SK-N-SH treated with all-trans-retinoic acid at 6 μM for 48 hours (cell line): ENCODE measurements at regions not wholly inside any gene's neighbourhood (a gene's known extent, or its start where the extent isn't known, plus 50 kb on each side); places are given as distances from the start of the nearest gene placed in this dataset.

Source experiments
- ATAC-seq: fragments of 200-7000 bp; cut with Tn5 transposase; 3 replicates; pipeline ENCODE4 v1.9.1; 2020; ENCODE audit warnings: mild to moderate bottlenecking, moderate library complexity
- ARNTL ChIP-seq: fragments of 450-650 bp; formaldehyde crosslinking; IDR thresholded peaks from 2 replicates; pipeline ENCODE4 v1.5.0; 2020; ENCODE audit warnings: low read depth, mild to moderate bottlenecking, moderate library complexity, borderline replicate concordance
- BACH2 ChIP-seq: fragments of 250-450 bp; sonication (Bioruptor Pico); IDR thresholded peaks from 2 replicates; pipeline ENCODE4 v1.9.0; 2021; ENCODE audit warnings: mild to moderate bottlenecking, borderline replicate concordance
- CREB5 ChIP-seq: fragments of 250-450 bp; sonication (Bioruptor Pico); IDR thresholded peaks from 2 replicates; pipeline ENCODE4 v1.5.1; 2020; ENCODE audit warnings: low read depth, mild to moderate bottlenecking, moderate library complexity
- CSDC2 ChIP-seq: fragments of 250-450 bp; sonication (Bioruptor Pico); IDR thresholded peaks from 2 replicates; pipeline ENCODE4 v1.5.0; 2020; ENCODE audit warnings: mild to moderate bottlenecking, moderate library complexity
- CSRNP3 ChIP-seq: fragments of 250-450 bp; sonication (Bioruptor Pico); IDR thresholded peaks from 2 replicates; pipeline ENCODE4 v1.5.1; 2021; ENCODE audit warnings: mild to moderate bottlenecking, moderate library complexity
- ESRRG ChIP-seq: fragments of 250-450 bp; sonication (Bioruptor Pico); IDR thresholded peaks from 2 replicates; pipeline ENCODE4 v1.6.1; 2021; ENCODE audit warnings: mild to moderate bottlenecking
- GLIS3 ChIP-seq: fragments of 250-450 bp; sonication (Bioruptor Pico); IDR thresholded peaks from 2 replicates; pipeline ENCODE4 v1.5.0; 2020; ENCODE audit warnings: mild to moderate bottlenecking, moderate library complexity
- ISL1 ChIP-seq: fragments of 250-450 bp; sonication (Bioruptor Pico); IDR thresholded peaks from 2 replicates; pipeline ENCODE4 v2.1.2; 2022; ENCODE audit warnings: mild to moderate bottlenecking, moderate library complexity
- OSR1 ChIP-seq: fragments of 250-450 bp; sonication (Bioruptor Pico); IDR thresholded peaks from 2 replicates; pipeline ENCODE4 v1.8.0; 2022; ENCODE audit warnings: moderate library complexity, mild to moderate bottlenecking, inconsistent platforms
- PATZ1 ChIP-seq: fragments of 250-450 bp; sonication (Bioruptor Pico); IDR thresholded peaks from 2 replicates; pipeline ENCODE4 v1.8.0; 2020; ENCODE audit warnings: mild to moderate bottlenecking, moderate library complexity, borderline replicate concordance
- POU6F1 ChIP-seq: fragments of 250-450 bp; sonication (Bioruptor Pico); IDR thresholded peaks from 2 replicates; pipeline ENCODE4 v1.8.0; 2021; ENCODE audit warnings: low read depth, mild to moderate bottlenecking, moderate library complexity, borderline replicate concordance
- PPARA ChIP-seq: fragments of 250-450 bp; sonication (Bioruptor Pico); IDR thresholded peaks from 2 replicates; pipeline ENCODE4 v1.5.0; 2020; ENCODE audit warnings: mild to moderate bottlenecking, borderline replicate concordance
- RARB ChIP-seq: fragments of 250-450 bp; sonication (Bioruptor Pico); IDR thresholded peaks from 2 replicates; pipeline ENCODE4 v1.8.0; 2021; ENCODE audit warnings: mild to moderate bottlenecking, moderate library complexity
- SNAI2 ChIP-seq: fragments of 250-450 bp; sonication (Bioruptor Pico); IDR thresholded peaks from 2 replicates; pipeline ENCODE4 v1.5.0; 2020; ENCODE audit warnings: mild to moderate bottlenecking, moderate library complexity
- TCF4 ChIP-seq: fragments of 250-450 bp; sonication (Bioruptor Pico); IDR thresholded peaks from 2 replicates; pipeline ENCODE4 v1.8.0; 2021; ENCODE audit warnings: mild to moderate bottlenecking, moderate library complexity, borderline replicate concordance
- TOX ChIP-seq: fragments of 250-450 bp; sonication (Bioruptor Pico); IDR thresholded peaks from 2 replicates; pipeline ENCODE4 v1.8.0; 2021; ENCODE audit warnings: mild to moderate bottlenecking, moderate library complexity, borderline replicate concordance
- TSHZ2 ChIP-seq: fragments of 250-450 bp; sonication (Bioruptor Pico); IDR thresholded peaks from 2 replicates; pipeline ENCODE4 v1.5.0; 2020; ENCODE audit warnings: mild to moderate bottlenecking, moderate library complexity
- ZC3H10 ChIP-seq: fragments of 250-450 bp; sonication (Bioruptor Pico); IDR thresholded peaks from 2 replicates; pipeline ENCODE4 v1.5.1; 2021; ENCODE audit warnings: mild to moderate bottlenecking, moderate library complexity
- ZFP30 ChIP-seq: fragments of 450-650 bp; formaldehyde crosslinking; IDR thresholded peaks from 2 replicates; pipeline ENCODE4 v1.5.0; 2022; ENCODE audit warnings: mild to moderate bottlenecking, moderate library complexity
- ZNF565 ChIP-seq: fragments of 450-650 bp; formaldehyde crosslinking; conservative IDR thresholded peaks from 2 replicates; pipeline ENCODE4 v1.5.0; 2020; ENCODE audit warnings: low read depth, mild to moderate bottlenecking, moderate library complexity
- ZNF70 ChIP-seq: fragments of 450-650 bp; formaldehyde crosslinking; IDR thresholded peaks from 2 replicates; pipeline ENCODE4 v1.5.0; 2020; ENCODE audit warnings: mild to moderate bottlenecking, moderate library complexity
- ZNF8 ChIP-seq: fragments of 450-650 bp; formaldehyde crosslinking; IDR thresholded peaks from 2 replicates; pipeline ENCODE4 v1.5.0; 2020; ENCODE audit warnings: mild to moderate bottlenecking, moderate library complexity

GRCh38 chr2:138084206-138084605 lies 119.9 kb downstream of the HNMT start:
- ATAC-seq: no peak
- TF ChIP-seq OSR1 (CRISPR knock-in tag) (no peak), CSDC2 (CRISPR knock-in tag) (no peak), RARB (CRISPR knock-in tag) (no peak), TSHZ2 (CRISPR knock-in tag) (no peak), ZNF8 (CRISPR knock-in tag) (no peak), ZC3H10 (no peak), POU6F1 (CRISPR knock-in tag) (no peak), CREB5 (CRISPR knock-in tag) (no peak), ISL1 (CRISPR knock-in tag) (no peak), ESRRG (CRISPR knock-in tag) (no peak), ARNTL (CRISPR knock-in tag) (no peak), ZNF565 (no peak)

- TF ChIP-seq TOX (CRISPR knock-in tag) (peak; percentile 51; the same call in 1 of the 2 replicates), ISL1 (CRISPR knock-in tag) (peak; percentile 61; the same call in 1 of the 2 replicates), PATZ1 (peak; percentile 49; the same call in 1 of the 2 replicates), TCF4 (0 out of 2 replicates have a peak, but pooled peaks have one; percentile 16)
- peak; percentile 73 for ATAC-seq
These were observed 121.2 kb downstream of the HNMT start for GRCh38 chr2:138085441-138085840.

GRCh38 chr2:138086576-138086975 lies 122.3 kb downstream of the HNMT start:
- ATAC-seq: peak; percentile 57

More at GRCh38 chr2:138086576-138086975, 122.3 kb downstream of the HNMT start:
- TF ChIP-seq CSDC2 (CRISPR knock-in tag) (no peak), RARB (CRISPR knock-in tag) (no peak), TSHZ2 (CRISPR knock-in tag) (no peak), ZNF565 (no peak), ZC3H10 (no peak), ISL1 (CRISPR knock-in tag) (no peak), SNAI2 (CRISPR knock-in tag) (no peak), TCF4 (no peak), ZNF8 (CRISPR knock-in tag) (no peak), CSRNP3 (CRISPR knock-in tag) (no peak), OSR1 (CRISPR knock-in tag) (no peak), BACH2 (CRISPR knock-in tag) (no peak), PPARA (CRISPR knock-in tag) (no peak), GLIS3 (CRISPR knock-in tag) (no peak), ZFP30 (CRISPR knock-in tag) (no peak), ZNF70 (no peak), ESRRG (CRISPR knock-in tag) (no peak), PATZ1 (no peak)
